A673 (cell line): ENCODE measurements at regions not wholly inside any gene's neighbourhood (a gene's known extent, or its start where the extent isn't known, plus 50 kb on each side); places are given as distances from the start of the nearest gene placed in this dataset.
A peak's percentile ranks its signal among the peaks of the same experiment; 100 is the strongest.
"Not testable (repeated sequence)": the region's sequence is repeated elsewhere in the genome, so short reads cannot be mapped to it uniquely, and the experiment has no call there.

Experiments used
- EZH2 ChIP-seq: fragments of 200-600 bp; sonication (generic); IDR thresholded peaks from 2 replicates; pipeline ENCODE4 v1.6.1; 2017; ENCODE audit warnings: borderline replicate concordance, low read depth, mild to moderate bottlenecking, mixed read lengths, antibody characterized with exemption, low read length; ENCODE audit not compliant: poor library complexity, severe bottlenecking
- TF ChIP-seq, protein P1 (sequence below): fragments of 300-800, 200-600 bp; sonication (generic); conservative IDR thresholded peaks from 2 replicates; pipeline ENCODE4 v1.5.1; 2017; ENCODE audit warnings: low read depth, mild to moderate bottlenecking, antibody characterized with exemption, low read length, moderate library complexity, mixed read lengths

DNA sequence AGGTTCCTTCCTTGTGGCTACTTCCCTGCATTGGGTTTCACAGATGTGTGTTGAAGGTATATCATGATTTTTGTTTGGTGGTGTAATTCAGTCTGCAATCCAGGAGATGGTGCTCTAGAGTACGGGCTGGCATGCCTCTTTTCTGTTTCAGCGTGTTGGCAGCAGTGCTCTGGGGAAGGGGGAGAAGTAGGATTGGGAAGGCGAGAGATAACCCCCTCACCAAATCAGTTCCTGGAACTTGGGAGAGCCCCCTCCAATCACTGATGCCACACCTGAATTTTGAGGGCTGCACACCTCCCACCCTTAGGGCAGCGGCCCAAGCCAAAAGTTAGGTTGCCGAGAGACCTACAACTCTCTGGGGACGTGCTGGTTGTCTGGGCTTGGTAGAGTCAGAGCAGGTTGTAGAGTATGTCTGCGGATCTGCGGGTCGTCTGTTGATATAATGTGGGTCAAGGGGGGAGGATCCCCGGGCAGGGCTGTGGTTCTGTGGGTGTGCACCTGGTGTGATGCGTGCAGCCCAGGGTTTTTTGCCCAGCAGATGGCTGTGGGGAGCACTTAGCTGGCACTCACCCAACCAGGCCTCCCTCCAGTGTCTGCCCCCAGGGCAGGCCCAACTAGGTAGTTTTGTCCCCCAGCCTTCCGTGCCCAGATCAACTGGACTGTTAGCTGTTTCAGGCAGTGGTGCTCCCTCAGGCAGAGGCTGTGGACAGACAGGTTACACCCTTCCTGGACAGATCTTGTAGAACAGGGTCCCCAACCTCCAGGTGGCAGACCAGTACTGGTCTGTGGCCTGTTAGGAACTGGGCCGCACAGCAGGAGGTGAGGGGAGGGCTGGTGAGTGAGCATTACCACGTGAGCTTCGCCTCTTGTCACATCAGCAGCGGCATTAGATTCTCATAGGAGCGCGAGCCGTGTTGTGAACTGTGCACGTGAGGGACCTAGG is 85.7 kb downstream of the LGALS9B start:
- TF ChIP-seq EZH2 = not testable (repeated sequence)
- TF ChIP-seq, protein P1, sequence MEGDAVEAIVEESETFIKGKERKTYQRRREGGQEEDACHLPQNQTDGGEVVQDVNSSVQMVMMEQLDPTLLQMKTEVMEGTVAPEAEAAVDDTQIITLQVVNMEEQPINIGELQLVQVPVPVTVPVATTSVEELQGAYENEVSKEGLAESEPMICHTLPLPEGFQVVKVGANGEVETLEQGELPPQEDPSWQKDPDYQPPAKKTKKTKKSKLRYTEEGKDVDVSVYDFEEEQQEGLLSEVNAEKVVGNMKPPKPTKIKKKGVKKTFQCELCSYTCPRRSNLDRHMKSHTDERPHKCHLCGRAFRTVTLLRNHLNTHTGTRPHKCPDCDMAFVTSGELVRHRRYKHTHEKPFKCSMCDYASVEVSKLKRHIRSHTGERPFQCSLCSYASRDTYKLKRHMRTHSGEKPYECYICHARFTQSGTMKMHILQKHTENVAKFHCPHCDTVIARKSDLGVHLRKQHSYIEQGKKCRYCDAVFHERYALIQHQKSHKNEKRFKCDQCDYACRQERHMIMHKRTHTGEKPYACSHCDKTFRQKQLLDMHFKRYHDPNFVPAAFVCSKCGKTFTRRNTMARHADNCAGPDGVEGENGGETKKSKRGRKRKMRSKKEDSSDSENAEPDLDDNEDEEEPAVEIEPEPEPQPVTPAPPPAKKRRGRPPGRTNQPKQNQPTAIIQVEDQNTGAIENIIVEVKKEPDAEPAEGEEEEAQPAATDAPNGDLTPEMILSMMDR = peak; percentile 64
